ENCODE measurements at regions not wholly inside any gene's neighbourhood (a gene's known extent, or its start where the extent isn't known, plus 50 kb on each side); places are given as distances from the start of the nearest gene placed in this dataset.
"Not testable (repeated sequence)": the region's sequence is repeated elsewhere in the genome, so short reads cannot be mapped to it uniquely, and the experiment has no call there.

- DNase-seq, result no peak
Measured at GRCh38 chr7:69434398-69434815, 163.9 kb upstream of the AUTS2 start.

GRCh38 chr7:69435711-69436110, 162.6 kb upstream of the AUTS2 start:
- no peak for DNase-seq

DNA sequence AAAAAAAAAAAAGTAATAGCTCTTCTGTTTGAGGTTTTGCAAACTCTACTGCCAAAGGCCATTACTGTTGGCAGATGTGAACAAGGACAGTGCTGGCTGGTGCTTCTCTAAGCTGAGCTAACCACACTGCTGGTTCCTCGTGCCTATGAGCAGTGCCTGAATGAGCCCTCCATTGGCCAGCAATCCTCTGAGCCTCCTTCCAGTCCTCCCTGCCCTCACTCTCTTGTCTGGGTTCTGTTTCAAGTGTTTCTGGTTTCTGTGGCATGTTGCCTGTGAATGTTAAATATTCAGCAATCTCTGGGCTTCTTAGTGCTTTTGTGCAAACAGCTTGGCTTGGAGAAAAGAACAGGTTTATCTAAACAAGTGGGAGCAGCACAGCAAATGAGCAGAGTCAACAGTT, 161.3 kb upstream of the AUTS2 start:
- no peak for DNase-seq

DNA sequence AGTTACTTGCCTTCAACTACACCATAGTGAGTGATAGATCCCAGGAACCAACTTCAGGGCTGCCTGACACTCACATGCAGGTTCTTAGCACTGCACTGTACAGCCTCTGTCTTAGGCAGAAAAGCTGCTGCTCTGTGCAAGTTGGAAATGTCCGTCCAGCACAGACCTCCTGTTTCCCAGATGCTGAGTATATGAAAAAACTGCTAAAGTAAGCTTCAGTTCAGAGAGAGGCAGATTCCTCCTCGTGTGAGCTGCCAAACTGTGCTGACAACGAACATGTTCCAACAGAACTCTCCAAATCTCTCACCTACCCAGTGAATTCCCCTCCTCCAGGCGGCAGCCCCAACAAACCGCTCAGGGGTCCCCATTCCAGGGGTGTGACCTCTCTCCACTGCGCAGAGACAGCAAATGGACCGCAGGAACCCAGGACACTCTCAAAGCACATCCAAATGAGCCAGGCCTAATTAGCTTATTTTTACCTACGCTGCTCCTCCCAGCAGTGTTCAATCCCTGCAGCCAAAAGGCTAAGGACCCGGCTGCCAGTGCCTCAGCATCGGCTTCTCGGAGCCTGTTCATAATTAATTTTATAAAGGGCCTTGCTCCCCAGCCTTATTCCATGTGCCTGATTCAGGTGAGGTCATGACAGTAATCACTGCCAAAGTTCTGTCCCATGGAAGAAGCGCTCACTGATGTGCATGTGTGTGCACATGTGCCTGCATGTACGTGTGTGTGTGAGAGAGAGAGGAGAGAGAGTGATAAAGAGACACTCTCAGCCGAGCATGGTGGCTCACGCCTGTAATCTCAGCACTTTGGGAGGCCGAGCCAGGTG, 159.5 kb upstream of the AUTS2 start:
- DNase-seq, result no peak

DNA sequence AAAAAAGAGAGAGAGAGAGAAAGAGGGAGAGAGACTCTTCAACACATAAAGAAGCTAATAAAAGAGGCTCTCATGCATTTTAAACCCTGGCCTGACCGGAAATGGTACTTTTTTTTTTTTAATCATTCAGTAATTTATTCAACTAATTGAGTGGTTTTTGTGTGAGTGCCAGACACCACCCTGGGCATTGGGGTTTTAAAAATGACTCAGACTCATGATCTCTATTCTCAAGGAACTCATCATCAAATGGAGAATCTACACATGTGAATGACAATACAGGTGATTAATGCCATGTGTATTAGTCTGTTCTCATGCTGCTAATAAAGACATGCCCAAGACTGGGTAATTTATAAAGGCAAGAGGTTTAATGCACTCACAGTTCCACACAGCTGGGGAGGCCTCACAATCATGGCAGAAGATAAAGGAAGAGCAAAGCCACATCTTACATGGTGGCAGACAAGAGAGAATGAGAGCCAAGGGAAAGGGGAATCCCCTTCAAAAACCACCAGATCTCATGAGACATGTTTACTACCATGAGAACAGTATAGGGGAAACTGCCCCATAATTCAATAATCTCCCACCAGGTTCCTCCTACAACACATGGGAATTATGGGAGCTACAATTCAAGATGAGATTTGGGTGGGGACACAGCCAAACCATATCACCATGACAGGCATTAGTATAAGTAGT, 158.5 kb upstream of the AUTS2 start:
- DNase-seq, result no peak

DNA sequence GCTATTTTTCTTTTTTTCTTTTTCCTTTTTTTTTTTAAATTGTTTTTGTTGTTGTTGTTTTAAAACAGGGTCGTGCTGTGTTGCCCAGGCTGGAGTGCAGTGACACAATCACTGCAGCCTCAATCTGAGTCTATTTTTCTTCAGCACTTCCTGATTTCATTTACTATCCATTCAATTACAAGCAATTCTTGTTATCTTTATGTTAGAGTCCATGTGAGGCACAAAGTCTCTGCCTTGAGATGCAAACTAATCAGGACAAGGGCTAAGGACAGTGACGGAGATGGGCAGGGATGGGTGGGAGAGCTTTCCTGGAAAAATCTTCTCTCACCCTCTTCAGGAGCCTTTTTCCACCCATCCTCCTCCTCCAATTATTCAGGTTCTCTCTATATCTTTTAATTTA, 157.3 kb upstream of the AUTS2 start:
- no peak for DNase-seq

DNA sequence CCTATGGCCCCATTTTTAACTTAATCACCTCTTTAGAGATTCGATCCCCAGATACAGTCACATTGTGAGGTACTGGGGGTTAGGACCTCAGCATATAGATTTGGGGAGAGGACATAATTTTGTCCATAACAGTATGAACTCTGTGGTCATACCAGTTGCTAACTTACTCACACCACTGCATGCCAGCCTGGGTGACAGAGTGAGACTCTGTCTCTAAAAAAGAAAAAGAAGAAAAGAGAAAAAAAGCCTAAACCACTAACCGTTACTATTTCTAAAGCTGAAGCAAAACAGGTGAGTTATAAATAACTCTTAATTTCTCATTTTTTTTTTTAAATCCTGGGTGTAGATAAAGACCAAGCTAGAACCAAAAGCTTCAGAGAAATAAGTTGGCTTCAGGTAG, 155.1 kb upstream of the AUTS2 start:
- DNase-seq, result no peak

DNA sequence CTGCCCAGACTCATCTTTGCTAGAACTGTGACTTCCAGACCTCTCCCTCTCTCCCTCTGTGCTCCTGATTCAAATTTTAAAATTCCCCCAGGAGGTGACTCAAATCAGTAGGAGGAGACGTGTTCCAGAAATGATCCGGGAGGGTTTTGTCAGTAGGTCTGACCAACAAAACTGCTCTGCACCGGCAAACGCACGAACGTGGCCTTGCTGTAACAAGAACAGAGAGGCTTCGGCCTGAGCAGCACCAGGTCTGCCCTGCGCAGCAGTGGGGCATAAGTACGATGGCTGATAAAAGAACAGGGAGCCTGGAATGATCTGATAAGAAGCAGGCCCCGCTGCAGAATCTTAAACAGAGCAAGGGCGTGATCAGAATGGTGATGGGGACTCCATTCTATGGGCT, 152.7 kb upstream of the AUTS2 start:
- DNase-seq, result no peak

DNA sequence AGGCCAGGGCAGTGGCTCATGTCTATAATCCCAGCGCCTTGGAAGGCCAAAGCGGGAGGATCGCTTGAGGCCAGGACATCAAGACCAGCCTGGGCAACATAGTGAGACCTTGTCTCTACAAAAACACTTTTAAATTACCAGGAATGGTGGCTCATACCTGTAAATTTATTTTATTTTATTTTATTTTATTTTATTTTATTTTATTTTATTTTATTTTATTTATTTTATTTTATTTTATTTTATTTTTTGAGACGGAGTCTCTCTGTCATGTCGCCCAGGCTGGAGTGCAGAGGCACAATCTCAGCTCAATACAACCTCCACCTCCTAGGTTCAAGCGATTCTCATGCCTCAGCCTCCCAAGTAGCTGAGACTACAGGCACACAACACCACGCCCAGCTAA, 152.1 kb upstream of the AUTS2 start:
- not testable (repeated sequence) for DNase-seq

GRCh38 chr7:69448071-69448470, 150.2 kb upstream of the AUTS2 start:
- DNase-seq, result no peak

- no peak for DNase-seq
Measured at GRCh38 chr7:69450456-69450855, 147.8 kb upstream of the AUTS2 start.

DNA sequence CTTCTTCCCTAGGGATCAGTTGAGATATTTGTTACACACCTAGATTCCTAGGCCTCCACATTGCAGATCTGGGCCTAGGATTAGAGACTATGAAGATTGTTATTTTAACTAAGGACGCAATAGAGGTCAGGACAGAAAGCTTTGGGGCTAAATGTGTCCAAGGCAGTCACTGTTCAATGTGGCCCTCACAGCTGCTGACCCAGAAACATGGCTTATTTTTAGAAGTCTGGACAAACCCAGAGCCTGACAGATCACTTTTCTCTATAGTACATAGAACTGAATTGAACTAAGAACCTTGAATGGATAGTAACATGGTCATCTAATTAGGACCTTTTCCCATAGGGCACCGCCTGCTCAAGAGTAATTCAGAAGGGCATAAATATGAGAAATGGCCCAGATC, 146.6 kb upstream of the AUTS2 start:
- DNase-seq, result no peak

- DNase-seq, result no peak
Measured at GRCh38 chr7:69452797-69453196, 145.5 kb upstream of the AUTS2 start.

- DNase-seq, result no peak
Measured at GRCh38 chr7:69457595-69458504, 140.4 kb upstream of the AUTS2 start.

GRCh38 chr7:69464035-69464434, 134.2 kb upstream of the AUTS2 start:
- no peak for DNase-seq

DNA sequence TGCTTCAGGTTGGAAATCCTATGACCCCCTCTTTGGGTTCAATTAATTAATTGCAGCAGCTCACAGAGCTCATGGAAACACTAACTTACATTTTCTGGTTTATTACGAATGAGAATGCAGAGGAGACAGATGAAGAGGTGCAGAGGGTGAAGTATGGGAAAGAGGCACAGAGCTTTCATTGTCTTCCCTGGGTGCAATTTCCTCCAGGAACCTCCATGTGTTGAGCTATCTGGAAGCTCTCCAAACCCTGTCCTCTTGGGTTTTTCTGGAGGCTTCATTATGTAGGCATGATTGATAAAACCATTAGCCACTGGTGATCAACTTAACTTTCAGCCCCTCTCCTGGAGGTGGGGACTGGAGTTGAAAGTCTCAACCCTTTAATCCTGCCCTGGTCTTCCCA, 133.0 kb upstream of the AUTS2 start:
- DNase-seq, result no peak

DNA sequence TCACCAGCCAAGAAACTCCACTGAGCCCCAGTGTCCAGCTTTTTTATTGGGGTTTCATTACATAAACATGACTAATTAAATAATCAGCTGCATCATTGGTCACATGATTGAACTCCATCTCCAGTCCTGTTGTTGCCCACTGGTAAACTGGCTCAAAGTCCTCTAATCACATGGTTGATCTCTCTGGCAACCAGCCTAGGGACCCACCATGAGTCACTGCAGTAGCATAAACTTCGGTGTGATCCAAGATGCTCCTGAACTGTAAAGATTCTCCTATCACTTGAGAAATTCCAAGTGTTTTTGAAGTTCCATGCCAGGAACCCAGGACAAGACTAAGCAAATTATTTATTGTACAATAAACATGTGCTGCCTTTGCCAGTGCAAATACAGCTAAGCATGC, 130.4 kb upstream of the AUTS2 start:
- DNase-seq, result no peak

- no peak for DNase-seq
Measured at GRCh38 chr7:69476416-69476815, 121.9 kb upstream of the AUTS2 start.

DNA sequence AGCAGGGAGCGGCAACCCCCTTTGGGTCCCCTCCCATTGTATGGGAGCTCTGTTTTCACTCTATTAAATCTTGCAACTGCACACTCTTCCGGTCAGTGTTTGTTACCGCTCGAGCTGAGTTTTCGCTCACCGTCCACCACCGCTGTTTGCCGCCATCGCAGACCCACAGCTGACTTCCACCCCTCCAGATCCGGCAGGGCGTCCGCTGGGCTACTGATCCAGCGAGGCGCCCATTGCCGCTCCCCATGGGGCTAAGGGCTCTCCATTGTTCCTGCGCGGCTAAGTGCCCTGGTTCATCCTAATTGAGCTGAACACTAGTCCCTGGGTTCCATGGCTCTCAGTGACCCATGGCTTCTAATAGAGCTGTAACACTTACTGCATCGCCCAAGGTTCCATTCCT, 115.6 kb upstream of the AUTS2 start:
- DNase-seq, result no peak

- no peak for DNase-seq
Measured at GRCh38 chr7:69489533-69489932, 108.7 kb upstream of the AUTS2 start.

GRCh38 chr7:69498671-69499070, 99.6 kb upstream of the AUTS2 start:
- no peak for DNase-seq

GRCh38 chr7:69502358-69502757, 95.9 kb upstream of the AUTS2 start:
- no peak for DNase-seq

GRCh38 chr7:69504733-69505420, 93.4 kb upstream of the AUTS2 start:
- peak in 1 of 2 donors; percentile 3 for DNase-seq
